GM13977 (cell line): ENCODE measurements at regions not wholly inside any gene's neighbourhood (a gene's known extent, or its start where the extent isn't known, plus 50 kb on each side); places are given as distances from the start of the nearest gene placed in this dataset.

ENCODE experiments used
- DNase-seq: peaks from one replicate; pipeline ENCODE4 v3.0.0; 2012; ENCODE audit warnings: low spot score
- CTCF ChIP-seq: IDR thresholded peaks from 2 replicates; pipeline ENCODE4 v1.5.1; 2012; ENCODE audit warnings: mild to moderate bottlenecking, control low read depth; ENCODE audit not compliant: insufficient read depth; ENCODE audit errors: extremely low read depth, missing control alignments
- in situ Hi-C: fragments of 300-500 bp; cut with MboI; formaldehyde crosslinking; loops from one replicate; pipeline ENCODE4 v1.12.0; 2022; ENCODE audit warnings: low sequenced_read_pairs, low pct_unique_long_range_greater_than_20kb, mixed read lengths, inconsistent platforms; ENCODE audit not compliant: unreplicated experiment

- in situ Hi-C loops = no loop called here
- DNase-seq = no peak
- no peak for TF ChIP-seq CTCF
These were observed 74.8 kb downstream of the CCR1 start for GRCh38 chr3:46133285-46133684.

- in situ Hi-C loops = no loop called here
- DNase-seq = no peak
- no peak for TF ChIP-seq CTCF
These were observed 75.5 kb downstream of the CCR1 start for GRCh38 chr3:46132565-46132964.

GRCh38 chr3:46131884-46132450 is 76.1 kb downstream of the CCR1 start:
- DNase-seq = no peak
- in situ Hi-C loops = no loop called here
- TF ChIP-seq CTCF = no peak

- no peak for DNase-seq
- no peak for TF ChIP-seq CTCF
- in situ Hi-C loops = no loop called here
These were observed 77.3 kb downstream of the CCR1 start for GRCh38 chr3:46130631-46131310.

- DNase-seq = no peak
- no peak for TF ChIP-seq CTCF
- in situ Hi-C loops = no loop called here
These were observed 78.4 kb downstream of the CCR1 start for GRCh38 chr3:46129588-46130272.

- in situ Hi-C loops = no loop called here
- no peak for DNase-seq
- TF ChIP-seq CTCF = no peak
These were observed 80.6 kb downstream of the CCR1 start for GRCh38 chr3:46127503-46127902.
